ENCODE measurements at regions not wholly inside any gene's neighbourhood (a gene's known extent, or its start where the extent isn't known, plus 50 kb on each side); places are given as distances from the start of the nearest gene placed in this dataset.

DNA sequence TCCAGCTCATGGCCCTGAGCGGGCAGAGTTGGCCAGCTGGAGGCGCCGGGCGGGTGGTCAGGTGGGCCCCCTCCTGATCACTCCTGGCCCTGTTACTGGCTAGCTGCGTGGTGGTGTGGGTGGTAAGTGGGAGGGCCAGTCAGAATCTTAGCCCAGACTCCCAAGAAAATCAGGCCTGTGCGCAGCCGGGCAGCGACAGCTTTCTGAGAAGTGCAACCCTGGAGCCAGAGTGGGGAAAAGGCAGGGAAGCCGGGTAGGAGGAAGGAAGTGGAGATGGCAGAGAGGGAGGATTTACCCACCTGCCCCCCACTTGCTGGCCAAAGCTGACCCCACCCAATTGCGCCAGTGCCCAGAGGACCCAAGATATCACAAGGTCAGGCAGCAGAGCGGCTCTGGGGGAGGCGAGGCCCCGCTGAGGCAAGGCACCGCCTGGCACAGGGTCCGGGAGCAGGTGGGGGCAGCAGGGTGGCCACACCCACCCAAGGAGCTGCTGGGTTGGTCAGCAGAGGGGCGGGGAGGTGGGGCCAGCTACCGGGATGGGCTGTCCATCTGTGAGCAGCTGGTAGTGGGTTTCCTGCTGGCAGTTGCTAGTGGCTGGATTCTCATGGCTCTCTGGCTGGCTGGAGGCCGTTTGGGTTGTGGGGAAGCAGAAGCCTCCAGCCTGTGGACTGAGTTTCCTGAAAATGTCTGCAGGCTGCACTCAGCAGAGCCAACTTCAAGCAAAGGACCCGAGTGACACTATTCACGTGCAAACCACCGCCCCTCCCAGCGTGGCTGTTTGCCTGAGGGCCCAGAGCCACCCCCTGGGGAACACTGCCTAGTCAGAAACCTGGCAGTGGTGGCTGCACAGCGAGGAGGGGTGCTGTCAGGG, 196.4 kb downstream of the IGLL1 start:
- in situ Hi-C loops (cut with MboI; ENCODE audit: low sequenced_read_pairs), result no loop called here
- H3K9me1 ChIP-seq (ENCODE audit: insufficient read depth, low read length), result no peaks in the 10 kb centered on the region
- TF ChIP-seq NFE2L2 (IDR thresholded peaks at IDR 0.05; ENCODE audit: low read depth, low read length) (no peak), CEBPB (IDR thresholded peaks at IDR 0.05; ENCODE audit: low read depth, low read length) (no peak), RAD21 (IDR thresholded peaks at IDR 0.05; ENCODE audit: low read length) (no peak), BHLHE40 (IDR thresholded peaks at IDR 0.05; ENCODE audit: low read depth, low read length) (no peak), RCOR1 (IDR thresholded peaks at IDR 0.05; ENCODE audit: insufficient replicate concordance, low read length) (no peak), POLR2A (IDR thresholded peaks at IDR 0.05; ENCODE audit: low read depth, low read length) (no peak), MAZ (IDR thresholded peaks at IDR 0.05; ENCODE audit: borderline replicate concordance, low read depth, low read length) (no peak), FOS (IDR thresholded peaks at IDR 0.05; ENCODE audit: low read depth, low read length) (no peak), MAFK (IDR thresholded peaks at IDR 0.05; ENCODE audit: low read depth, low read length) (no peak), CHD1 (IDR thresholded peaks at IDR 0.05; ENCODE audit: low read depth, low read length) (no peak), RFX5 (IDR thresholded peaks at IDR 0.05; ENCODE audit: low read depth, low read length) (no peak), MXI1 (IDR thresholded peaks at IDR 0.05; ENCODE audit: borderline replicate concordance, low read depth, low read length) (no peak)
- TF ChIP-seq, protein P1, sequence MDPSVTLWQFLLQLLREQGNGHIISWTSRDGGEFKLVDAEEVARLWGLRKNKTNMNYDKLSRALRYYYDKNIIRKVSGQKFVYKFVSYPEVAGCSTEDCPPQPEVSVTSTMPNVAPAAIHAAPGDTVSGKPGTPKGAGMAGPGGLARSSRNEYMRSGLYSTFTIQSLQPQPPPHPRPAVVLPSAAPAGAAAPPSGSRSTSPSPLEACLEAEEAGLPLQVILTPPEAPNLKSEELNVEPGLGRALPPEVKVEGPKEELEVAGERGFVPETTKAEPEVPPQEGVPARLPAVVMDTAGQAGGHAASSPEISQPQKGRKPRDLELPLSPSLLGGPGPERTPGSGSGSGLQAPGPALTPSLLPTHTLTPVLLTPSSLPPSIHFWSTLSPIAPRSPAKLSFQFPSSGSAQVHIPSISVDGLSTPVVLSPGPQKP (IDR thresholded peaks at IDR 0.05; ENCODE audit: borderline replicate concordance, low read depth, low read length), result no peak
- TF ChIP-seq, protein P2, sequence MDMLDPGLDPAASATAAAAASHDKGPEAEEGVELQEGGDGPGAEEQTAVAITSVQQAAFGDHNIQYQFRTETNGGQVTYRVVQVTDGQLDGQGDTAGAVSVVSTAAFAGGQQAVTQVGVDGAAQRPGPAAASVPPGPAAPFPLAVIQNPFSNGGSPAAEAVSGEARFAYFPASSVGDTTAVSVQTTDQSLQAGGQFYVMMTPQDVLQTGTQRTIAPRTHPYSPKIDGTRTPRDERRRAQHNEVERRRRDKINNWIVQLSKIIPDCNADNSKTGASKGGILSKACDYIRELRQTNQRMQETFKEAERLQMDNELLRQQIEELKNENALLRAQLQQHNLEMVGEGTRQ (IDR thresholded peaks at IDR 0.05; ENCODE audit: low read depth, low read length), result no peak
- TF ChIP-seq, protein P3, sequence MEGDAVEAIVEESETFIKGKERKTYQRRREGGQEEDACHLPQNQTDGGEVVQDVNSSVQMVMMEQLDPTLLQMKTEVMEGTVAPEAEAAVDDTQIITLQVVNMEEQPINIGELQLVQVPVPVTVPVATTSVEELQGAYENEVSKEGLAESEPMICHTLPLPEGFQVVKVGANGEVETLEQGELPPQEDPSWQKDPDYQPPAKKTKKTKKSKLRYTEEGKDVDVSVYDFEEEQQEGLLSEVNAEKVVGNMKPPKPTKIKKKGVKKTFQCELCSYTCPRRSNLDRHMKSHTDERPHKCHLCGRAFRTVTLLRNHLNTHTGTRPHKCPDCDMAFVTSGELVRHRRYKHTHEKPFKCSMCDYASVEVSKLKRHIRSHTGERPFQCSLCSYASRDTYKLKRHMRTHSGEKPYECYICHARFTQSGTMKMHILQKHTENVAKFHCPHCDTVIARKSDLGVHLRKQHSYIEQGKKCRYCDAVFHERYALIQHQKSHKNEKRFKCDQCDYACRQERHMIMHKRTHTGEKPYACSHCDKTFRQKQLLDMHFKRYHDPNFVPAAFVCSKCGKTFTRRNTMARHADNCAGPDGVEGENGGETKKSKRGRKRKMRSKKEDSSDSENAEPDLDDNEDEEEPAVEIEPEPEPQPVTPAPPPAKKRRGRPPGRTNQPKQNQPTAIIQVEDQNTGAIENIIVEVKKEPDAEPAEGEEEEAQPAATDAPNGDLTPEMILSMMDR (conservative IDR thresholded peaks at IDR 0.05; ENCODE audit: low read depth, low read length), result no peak
- no peak overlapping the region for H2BK5ac ChIP-seq (ENCODE audit: low read depth, low read length, poor library complexity, severe bottlenecking)
- H4K91ac ChIP-seq (ENCODE audit: insufficient read depth, low read depth, low read length), result no peak overlapping the region
- no peaks in the 10 kb centered on the region for H3K79me1 ChIP-seq (ENCODE audit: low read depth in 1 of 2, low read length in 2 of 2)
- DNase-seq, result no peak
- dilution Hi-C loops (cut with HindIII; ENCODE audit: low sequenced_read_pairs, unreplicated experiment), result no loop called here
- no peak overlapping the region for H4K5ac ChIP-seq (ENCODE audit: low read depth, low read length)
- H2BK15ac ChIP-seq (ENCODE audit: low read depth, low read length), result no peak overlapping the region
- no peaks in the 10 kb centered on the region; the same call in 1 of the 2 replicates for H3K27me3 ChIP-seq (ENCODE audit: control insufficient read depth, insufficient read depth, low read length)
- H3K4me3 ChIP-seq (ENCODE audit: insufficient read depth, low read depth, low read length), result no peak overlapping the region
- WGBS, 2 experiments (ENCODE audit: extremely low coverage in 2 of 2, insufficient read length in 1 of 2), result 36% methylated on average over 10 of the region's 23 CpGs; no CpG with 5 or more reads in 1 of the 2 experiments
- no peak overlapping the region for H3K27ac ChIP-seq (ENCODE audit: insufficient read depth, low read length)
- no peak overlapping the region for H3K23ac ChIP-seq (ENCODE audit: low read depth, low read length)
- H3K9ac ChIP-seq (ENCODE audit: low read depth, low read length), result no peak overlapping the region
- no peak overlapping the region for H3K4me2 ChIP-seq (ENCODE audit: low read depth, low read length)
- no peak overlapping the region for H2AK5ac ChIP-seq (ENCODE audit: low read depth, low read length)
- intact Hi-C loops (cut with micrococcal nuclease), result no loop called here
- no peak overlapping the region for H4K8ac ChIP-seq (ENCODE audit: low read depth in 2 of 2, low read length in 2 of 2)
- H3K36me3 ChIP-seq (ENCODE audit: control insufficient read depth, insufficient read depth, low read length), result no peaks in the 10 kb centered on the region
- no peak overlapping the region for H2AK9ac ChIP-seq (replicated peaks; ENCODE audit: low read depth, low read length, poor library complexity)
- no peak overlapping the region for H3K18ac ChIP-seq (ENCODE audit: low read depth, low read length)
- no peak overlapping the region for H3K56ac ChIP-seq (ENCODE audit: extremely low read depth, insufficient read depth, low read length)
- no peak overlapping the region for H2BK20ac ChIP-seq (ENCODE audit: low read depth, low read length)
- no peak overlapping the region for H2BK120ac ChIP-seq (ENCODE audit: low read depth, low read length)
- H3K9me3 ChIP-seq (ENCODE audit: control insufficient read depth, insufficient read depth, low read length), result no peaks in the 10 kb centered on the region
- ATAC-seq (ENCODE audit: low read depth), result no peak
- ChIA-PET CTCF (no interaction called here), POLR2A (ENCODE audit: unreplicated experiment) (no interaction called here)
- no peak overlapping the region for H3K14ac ChIP-seq (replicated peaks; ENCODE audit: low read depth, low read length)
- H3K4ac ChIP-seq (ENCODE audit: low read depth, low read length), result no peak overlapping the region
- no peak overlapping the region for H2AFZ ChIP-seq (replicated peaks; ENCODE audit: low read length, poor library complexity)
- no peaks in the 10 kb centered on the region for H3K4me1 ChIP-seq (ENCODE audit: control insufficient read depth, insufficient read depth, low read length)
- no peaks in the 10 kb centered on the region for H4K20me1 ChIP-seq (ENCODE audit: insufficient read depth, low read length)
- no TSS peak for BruUV-seq (replicated peaks)

Measured in IMR-90 (cell line).